RPMI7951 (cell line): ENCODE measurements at regions not wholly inside any gene's neighbourhood (a gene's known extent, or its start where the extent isn't known, plus 50 kb on each side); places are given as distances from the start of the nearest gene placed in this dataset.
"Not testable (repeated sequence)": the region's sequence is repeated elsewhere in the genome, so short reads cannot be mapped to it uniquely, and the experiment has no call there.

Source experiments
- DNase-seq: peaks from one replicate; pipeline ENCODE4 v3.0.0-alpha.2; 2012; ENCODE audit warnings: low read depth

DNA sequence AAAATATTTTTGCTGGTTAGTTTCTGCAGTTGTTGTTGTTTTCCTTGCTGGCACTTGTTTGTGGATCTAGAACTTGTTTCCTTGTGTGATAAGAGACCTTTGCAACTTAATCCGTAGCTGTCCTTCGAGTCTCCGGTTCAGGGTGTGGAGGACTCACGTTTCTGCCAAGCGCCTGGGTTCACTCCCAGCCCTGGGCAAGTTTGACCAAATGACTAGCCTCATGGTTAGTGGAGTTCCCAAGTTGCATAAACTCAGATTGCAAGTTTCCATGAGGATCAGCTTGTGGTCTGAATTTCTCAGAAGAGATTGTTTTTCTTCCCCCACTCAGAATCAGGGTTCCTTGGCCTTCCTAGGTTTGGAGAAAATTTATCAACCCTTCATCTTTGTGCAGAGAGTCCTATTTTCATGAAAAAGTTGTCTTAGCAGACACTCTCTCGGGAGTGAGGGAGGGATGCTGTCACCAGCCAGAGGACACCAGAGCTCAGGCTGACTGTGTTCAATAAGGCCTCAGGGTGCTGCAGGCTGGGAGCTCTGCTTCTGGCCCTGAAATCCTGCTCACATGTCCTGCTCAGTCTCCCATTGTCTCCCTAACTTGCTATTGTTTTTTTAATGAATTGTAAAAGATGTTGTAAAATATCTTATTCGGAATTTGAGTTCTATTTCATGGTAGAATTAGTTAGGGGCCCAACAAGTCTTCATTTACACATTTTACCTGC lies 377.7 kb upstream of the KLF6 start:
- no peak for DNase-seq

DNA sequence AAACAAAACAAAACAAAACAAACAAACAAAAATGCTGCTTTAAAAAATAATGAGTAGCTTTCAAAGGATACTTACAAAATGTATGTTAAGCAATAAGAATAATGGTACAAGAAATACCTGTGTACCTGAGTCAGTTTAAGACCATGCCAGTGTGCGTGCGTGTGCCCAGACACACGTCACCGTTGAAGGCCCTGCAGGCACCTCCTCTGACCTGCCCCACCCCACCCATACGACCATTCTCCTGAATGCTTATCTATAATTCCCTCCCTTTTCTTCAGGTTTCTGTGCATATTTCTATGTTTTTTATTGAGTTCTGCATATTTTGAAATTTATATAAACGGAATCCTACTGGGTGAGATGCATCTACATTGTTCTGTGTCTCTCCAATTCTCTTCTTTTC lies 374.2 kb upstream of the KLF6 start:
- no peak for DNase-seq

DNA sequence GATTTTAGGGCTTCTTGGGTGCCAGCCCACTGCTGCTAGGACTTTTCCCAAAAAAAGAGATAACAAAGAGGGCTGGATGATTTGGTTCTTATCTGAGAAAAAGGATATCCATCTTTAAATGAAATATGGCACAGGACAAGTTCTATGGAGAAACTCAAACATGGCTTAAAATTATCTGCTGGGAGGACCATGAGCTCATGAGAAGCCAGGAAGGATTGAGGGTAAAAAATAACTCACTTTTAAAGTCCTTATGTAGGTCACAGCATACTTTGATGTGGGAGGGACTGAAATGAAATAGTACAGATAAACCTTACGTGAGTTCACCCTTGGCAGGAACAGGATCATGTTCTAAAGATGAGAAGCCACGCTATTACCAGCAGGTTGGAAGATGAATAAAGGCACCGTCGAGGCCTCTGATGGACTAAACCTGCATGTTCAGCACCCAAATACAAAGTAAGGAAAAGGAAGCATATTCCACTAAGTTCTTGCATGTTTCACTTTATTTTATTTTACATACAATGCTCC lies 369.2 kb upstream of the KLF6 start:
- DNase-seq: no peak

DNA sequence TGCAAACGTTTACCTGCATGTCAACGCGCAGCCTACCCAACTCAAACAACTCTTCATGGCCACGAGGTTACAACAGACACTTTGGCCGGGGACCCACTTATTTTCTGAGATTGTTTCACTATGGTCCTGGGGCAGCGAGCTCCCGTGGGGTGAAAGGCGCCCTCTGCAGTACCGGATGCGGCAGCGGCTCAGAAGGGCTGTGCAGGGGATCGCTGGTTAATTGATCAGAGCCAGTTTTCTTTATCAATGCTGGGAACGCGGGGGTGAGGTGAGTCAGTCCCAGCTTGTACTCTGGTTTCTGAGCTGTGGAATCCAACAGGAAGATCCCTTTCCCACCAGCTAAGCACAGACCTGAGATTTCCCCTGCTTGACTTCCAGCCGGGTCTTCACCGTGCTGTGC lies 366.5 kb upstream of the KLF6 start:
- DNase-seq: no peak

DNA sequence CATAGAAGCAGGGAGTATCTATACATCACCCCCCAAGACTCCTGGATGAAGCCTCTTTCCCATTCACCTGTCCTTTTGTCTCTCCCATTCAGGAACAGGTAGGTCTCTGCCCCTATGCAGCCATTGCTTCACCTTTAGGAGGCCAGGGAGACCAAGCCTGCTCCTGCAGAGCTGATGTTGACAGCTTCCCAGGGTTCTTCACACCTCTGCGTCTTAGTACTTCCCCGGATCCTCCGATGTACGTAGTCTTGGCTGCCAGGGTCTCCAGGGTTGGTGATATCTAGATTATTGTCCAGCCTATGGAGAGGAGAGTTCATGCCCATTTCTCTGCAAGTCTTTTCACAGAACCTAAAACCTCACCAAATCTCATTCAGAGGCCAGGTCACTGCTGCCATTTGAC lies 365.7 kb upstream of the KLF6 start:
- DNase-seq: no peak

DNA sequence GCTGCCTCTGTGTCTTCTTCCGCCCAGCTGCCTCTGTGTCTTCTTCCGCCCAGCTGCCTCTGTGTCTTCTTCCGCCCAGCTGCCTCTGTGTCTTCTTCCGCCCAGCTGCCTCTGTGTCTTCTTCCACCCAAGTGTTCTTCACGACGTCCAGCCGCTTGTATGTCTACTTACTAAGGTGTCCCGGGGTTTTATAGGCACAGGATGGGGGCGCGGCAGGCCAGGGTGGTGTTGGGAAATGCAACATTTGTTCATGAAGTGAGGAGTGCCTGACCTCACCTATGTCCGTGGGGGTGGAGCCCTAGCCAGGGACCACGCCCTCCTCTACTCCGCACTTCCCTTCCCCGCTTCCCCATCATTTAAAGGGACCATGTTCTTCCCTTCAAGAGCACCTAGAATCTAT lies 364.5 kb upstream of the KLF6 start:
- not testable (repeated sequence) for DNase-seq

DNA sequence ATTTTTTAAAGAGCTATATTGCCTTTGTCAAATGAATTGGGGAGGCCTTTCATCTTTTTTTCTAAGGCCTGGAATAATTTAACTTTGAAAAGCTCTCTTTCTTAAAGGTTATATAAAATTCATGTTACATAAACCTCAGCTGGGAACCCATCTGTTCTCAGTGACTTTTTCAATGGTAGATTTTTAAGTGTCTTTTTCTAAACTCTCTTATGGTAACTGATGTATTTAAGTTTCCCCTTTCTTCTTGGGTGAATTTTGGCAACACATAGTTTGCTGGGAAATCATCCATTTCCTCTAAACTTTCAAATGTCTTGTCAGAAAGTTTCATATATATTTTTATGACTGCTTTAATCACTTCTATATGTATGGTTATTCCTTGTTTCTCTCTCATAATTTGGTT lies 362.2 kb upstream of the KLF6 start:
- DNase-seq: no peak

DNA sequence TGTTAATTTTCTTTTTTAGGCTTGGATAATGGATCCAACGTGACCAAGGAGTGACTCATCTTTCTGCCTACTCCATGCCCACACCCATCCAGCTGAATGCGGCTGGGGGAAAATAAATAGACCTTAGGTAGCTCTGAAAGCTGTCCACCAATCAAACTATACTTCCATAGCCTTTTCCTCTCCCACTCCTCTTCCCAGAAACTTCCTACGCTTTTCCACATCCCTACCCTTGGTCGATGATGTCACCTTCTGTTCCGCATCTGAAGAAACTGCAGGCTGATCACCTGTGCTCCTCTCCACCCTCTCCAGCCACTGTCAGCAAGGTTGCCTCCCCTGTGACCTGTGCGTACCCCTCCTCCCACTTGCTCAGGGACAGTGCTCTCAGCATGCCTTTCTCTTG lies 359.8 kb upstream of the KLF6 start:
- DNase-seq: peak; percentile 60

DNA sequence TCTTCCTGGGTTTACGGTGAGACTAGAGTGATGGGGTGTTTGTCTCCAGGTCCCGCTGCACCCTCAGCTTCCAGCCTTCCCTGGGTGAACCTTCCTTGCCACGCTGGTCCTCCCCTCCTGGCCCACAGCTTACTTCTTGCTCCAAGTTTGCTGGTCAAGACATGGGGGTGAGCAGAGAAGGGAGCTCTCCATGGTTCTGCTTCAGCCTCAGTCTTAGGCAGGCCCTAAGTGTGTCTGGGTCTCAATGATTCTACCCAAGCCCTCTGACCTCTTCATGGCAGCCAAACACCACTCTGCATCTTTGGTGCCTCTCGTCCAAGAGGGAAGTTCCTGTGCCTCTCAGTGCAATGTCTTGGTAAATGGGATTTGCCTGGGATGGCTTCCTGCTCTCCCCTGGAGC lies 356.5 kb upstream of the KLF6 start:
- DNase-seq: peak; percentile 38

DNA sequence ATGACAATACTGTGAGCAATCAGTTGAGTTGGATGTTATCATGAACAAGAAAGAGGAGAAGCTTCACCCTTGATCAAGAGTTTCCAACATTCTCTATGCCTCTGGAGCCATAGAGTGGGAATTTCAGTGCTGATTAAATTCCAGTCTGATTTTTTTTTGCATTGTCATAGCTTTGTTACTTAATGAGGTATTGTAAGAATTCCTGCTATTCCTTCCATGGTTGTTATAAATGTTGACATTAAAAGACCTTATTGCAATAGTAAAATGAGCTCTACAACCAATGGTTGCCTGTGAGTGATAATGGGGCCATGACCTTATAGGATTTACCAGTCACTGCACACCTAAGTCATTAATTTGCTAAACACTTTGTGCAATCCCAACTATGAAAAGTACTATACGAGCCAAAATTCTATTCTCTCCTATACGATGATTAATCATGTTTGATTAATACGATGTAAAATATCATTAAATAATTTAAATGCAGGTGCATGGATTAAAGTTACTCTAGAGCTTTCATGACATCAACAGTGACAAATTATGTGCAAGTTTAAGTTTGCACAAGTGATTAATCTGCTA lies 353.2 kb upstream of the KLF6 start:
- no peak for DNase-seq

DNA sequence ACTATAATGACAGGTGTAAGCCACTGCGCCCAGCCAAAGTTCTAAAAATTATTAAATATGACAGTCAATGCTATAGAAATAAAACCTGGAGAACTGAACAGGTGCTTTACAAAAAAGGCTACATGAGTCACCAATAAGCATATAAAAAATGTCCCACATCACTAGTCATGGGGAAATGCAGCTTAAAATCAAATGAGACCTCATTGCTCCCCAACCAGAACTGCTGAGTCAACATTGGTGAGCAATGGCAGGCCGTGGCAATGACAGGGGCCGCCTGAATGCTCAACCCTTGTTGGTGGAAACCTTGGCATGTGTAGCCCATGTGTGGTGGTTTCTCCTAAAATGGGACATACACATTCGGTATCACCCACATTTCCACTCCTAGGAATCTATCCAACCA lies 352.3 kb upstream of the KLF6 start:
- DNase-seq: no peak

DNA sequence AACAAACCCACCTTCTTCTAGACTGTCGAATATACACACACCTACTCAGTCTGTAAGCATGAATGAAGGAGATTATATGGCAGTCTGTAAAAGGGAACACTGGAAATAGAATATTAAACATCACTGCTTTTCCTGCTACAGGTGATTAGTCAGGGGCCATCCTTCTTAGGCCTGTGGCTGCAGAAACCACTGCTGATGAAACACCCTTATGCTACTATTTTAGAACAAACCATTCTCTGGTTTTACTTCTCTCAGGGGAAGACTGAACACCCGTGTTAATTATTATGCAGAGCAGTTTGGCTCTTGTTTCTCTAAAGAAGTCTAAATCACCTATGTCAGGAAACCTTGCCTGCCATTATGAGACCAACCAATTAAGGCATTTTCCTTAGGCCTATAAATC lies 351.1 kb upstream of the KLF6 start:
- DNase-seq: no peak

DNA sequence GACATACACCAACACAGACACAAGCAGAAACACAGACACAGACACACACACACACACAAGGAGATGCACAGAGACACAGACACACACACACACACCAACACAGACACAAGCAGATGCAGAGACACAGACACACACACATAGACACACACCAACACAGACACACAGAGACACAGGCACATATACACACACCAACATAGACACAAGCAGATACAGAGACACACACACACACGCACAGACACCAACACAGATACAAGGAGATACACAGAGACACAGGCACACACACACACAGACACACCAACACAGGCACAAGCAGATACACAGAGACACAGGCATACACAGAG lies 347.2 kb upstream of the KLF6 start:
- no peak for DNase-seq

DNA sequence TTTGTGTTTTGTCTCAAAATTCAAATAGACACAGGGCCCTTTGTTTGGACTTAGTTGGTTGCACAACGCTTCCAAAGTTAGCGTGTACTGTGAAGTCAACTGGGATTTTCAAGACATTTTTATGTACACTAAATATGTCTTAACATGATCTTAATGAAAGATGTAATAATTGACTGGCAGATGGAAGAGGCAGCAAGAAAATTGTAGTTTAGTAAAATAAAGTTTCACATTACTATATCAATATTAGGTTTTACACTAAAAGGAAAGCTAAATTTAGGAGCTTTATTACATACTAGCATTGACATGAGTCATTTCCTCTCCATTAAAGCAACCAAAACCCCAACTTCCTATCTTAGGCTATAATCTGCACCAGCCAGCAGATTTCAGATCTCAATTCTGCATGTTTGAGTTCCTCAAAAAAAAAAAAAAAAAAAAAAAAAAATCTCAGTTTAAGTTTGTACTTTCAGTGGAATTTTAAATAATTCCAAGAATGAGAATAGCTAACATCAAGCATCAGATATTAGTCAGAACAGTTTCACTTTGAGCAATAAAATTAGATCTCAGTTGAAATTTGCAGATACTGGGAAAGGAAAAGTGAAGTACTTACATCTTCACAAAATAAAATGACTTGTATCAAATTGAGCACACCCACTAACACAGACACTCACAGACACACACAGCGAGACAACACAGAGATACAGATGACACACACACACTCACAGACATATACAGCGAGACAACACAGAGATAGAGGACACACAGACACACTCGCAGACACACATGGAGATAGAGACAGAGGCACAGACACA lies 346.6 kb upstream of the KLF6 start:
- peak; percentile 97 for DNase-seq

DNA sequence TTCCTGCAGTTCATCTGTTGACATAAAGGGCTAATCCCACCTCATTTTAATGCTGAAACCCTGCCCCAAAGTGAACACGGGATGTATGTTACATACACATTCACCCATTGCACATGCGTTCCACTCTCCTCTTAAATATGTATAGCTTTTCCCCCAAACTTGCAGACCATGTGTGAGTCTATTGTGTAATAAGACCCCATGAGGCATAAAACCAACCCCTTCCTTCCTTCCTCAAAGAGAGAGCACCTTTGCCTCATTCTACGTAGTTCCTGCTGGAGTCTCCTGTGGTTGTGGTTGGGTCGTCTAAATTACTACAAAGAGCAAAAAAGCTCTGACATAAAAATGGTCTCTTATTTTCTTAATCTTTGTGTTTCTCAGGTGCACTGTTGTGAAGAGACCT lies 345.7 kb upstream of the KLF6 start:
- DNase-seq: no peak

DNA sequence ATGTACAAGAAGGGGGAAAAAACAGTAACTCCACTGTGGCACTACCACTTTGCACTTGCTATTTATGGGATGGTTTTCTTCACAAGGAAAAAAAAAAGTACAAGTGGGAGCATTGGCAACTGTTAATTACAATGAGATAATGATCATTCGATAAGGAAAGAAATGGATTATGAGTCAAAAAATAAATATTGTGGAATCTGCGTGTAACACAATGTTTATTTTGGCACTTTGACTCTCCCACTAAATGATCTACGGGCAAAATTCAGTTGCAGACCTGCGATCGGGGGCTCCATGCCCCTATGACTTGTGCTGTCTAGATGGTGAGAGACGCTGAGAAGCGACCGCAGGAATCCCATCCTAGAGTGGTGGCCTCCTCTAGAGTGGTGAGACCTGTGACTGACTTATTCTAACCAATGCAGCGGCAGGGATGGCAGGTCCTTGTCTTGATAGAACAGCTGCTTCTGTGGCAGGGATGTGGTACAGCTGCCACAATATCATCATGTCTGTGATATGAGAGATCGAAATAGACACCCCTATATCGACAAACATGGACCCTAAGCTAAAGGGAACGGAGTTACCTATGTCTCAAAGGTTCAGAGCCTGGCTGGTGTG lies 345.0 kb upstream of the KLF6 start:
- DNase-seq: no peak

DNA sequence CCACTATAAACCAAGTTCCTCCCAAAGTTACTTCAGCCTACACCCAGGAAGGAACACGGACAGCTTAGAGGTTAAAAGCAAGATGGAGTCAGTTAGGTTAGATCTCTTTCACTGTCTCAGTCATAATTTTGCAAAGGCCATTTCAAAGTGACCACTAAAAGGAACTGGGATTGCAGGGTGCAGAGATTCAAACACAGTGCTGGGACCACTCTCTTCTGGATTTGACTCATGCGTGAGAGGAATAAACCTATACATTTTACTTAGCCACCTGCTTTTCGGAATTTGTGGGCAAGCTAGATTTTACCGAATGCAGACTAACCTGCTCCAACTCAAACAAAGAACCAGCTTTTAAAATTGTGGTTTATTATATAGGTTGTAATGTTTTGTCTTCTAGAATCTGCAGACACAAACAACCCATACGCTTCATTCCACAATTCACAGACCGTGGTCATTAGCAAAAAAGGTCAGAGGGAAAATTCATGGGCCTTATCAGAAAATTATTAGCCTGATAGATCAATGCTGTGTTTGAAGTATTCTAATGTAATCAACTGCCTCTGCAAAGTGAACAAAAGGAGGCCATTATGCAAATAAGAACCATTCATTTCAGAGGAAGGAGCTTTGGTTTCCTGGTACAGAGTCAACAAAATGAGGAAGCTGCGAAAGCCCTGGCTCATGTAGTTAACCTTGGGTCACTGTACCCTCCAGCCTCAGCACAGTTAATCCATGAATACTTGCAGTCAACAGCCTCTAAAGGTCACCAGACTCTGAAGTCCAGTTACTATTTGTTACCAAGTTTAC lies 342.7 kb upstream of the KLF6 start:
- no peak for DNase-seq

DNA sequence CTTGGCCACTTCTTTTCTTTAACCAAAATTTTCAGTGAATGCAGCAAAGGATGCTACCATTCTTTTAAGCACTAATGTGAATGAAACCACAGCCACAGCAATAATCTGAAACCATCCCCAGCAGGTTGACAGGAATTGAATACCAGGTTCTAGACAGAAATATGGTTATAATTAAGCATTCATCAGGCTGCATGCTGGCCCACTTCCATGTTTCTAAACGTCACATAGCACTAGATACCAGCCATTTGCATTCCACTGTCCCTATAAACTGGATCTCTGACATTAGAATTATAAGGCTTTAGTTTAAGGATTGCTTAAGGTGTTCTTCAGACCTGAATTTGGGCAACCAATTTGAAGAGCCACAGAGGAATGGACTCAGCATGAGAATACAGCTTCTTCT lies 340.8 kb upstream of the KLF6 start:
- peak; percentile 24 for DNase-seq

DNA sequence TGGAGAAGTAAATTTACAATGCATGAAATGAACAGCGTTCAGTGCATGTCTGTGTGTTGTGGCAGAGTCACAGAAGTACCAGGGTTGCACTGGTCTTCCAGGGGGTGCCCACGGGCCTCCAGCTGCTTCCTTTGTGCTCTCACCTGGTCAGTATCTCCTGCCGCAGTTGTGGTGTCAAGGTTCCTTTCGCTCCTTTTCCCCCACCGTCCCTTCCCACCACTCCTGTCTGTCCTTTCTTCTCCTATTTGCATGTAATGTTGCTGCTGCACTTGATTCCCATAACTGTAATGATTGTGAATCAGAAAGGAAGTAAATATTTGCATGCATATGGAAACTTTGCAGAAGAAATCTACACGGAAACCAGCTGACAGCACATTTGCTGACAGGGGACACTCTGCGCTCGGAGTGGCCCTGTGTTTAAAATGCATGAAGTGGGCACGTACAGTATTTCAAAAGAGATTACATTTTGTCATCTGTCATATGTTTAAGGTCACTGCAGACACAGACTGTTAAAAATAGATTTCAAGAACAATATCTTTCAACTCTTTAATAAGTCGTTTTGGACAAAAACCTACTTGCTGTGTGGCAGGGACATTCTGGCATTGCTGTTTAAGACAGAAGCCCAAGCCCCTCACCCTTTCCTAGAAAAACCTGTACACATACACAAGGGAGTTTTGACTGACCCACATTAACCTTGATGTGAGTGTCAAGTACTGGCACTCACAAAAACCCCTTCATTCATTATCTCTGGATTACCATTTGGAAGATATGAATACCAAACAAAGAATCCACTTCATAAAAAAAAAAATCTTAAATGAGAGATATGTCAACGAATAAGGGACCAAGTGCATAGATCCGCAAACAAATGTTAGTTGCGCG lies 336.7 kb upstream of the KLF6 start:
- DNase-seq: no peak

DNA sequence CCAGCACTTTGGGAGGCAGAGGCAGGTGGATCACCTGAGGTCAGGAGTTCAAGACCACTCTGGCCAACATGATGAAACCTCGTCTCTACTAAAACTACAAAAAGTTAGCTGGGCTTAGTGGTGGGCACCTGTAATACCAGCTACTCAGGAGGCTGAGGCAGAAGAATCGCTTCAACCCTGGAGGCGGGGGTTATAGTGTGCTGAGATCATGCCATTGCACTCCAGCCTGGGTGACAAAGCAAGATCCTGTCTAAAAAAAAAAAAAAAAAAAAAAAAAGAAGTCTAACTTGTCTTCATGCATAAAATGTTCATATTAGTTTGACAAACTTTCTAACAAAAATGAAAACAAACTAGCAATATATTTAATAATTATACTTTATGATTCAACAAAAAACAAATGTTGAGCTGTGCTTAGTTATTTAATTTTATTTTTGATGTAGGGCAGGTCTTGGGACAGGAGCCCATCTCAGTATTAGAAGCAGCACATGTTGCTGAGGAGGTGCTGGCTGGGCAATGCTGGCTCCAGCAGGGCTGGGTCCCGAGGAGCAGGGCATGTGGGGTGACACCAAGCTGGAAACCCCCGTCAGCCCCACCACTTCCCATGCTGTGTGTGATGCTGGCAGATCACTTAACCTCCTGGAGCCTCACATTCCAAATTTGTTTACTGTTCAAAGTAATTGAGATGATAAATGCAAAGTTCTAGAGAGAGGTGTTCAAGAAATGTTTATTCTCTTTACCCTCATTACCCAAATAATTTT lies 335.3 kb upstream of the KLF6 start:
- DNase-seq: no peak
